Prostate gland (tissue), 2 donors: ENCODE measurements at regions not wholly inside any gene's neighbourhood (a gene's known extent, or its start where the extent isn't known, plus 50 kb on each side); places are given as distances from the start of the nearest gene placed in this dataset.

Experiments used
- DNase-seq: peaks from one replicate; pipeline ENCODE4 v3.0.0-alpha.2; 2019; ENCODE audit warnings: low spot score
- H3K27ac ChIP-seq, 2 donors: fragments of 200-600 bp; sonication (generic); 2 replicates each; pipeline ENCODE4 v1.5.1; 2017 to 2019
- H3K27me3 ChIP-seq: fragments of 200-600 bp; sonication (generic); replicated peaks from 2 replicates; pipeline ENCODE4 v1.5.1; 2019; ENCODE audit not compliant: insufficient read depth
- H3K36me3 ChIP-seq, 2 donors: fragments of 200-600 bp; sonication (generic); 1 replicate in 1 of 2; 2 replicates in 1 of 2; pipeline versions ENCODE4 v1.5.1 to v1.8.1; 2017 to 2019
- H3K4me1 ChIP-seq: fragments of 200-600 bp; sonication (generic); replicated peaks from 2 replicates; pipeline ENCODE4 v1.5.1; 2019
- H3K4me3 ChIP-seq, 2 donors: fragments of 200-600 bp; sonication (generic); 2 replicates each; pipeline ENCODE4 v1.5.1; 2017 to 2019
- H3K9me3 ChIP-seq: fragments of 200-600 bp; sonication (generic); 2 replicates; pipeline ENCODE4 v1.5.1; 2017
- POLR2A ChIP-seq: fragments of 450-650 bp; IDR thresholded peaks from one replicate; pipeline ENCODE4 v1.6.1; 2016; ENCODE audit warnings: antibody characterized with exemption, mild to moderate bottlenecking
- POLR2AphosphoS5 ChIP-seq: sonication (generic); formaldehyde crosslinking; IDR thresholded peaks from one replicate; pipeline ENCODE4 v1.6.1; 2017; ENCODE audit warnings: antibody characterized with exemption
- WGBS: methylation state at CpG from one replicate; pipeline ENCODE4 v1.1.5; 2018; 5-methylcytosine and 5-hydroxymethylcytosine counted together
- intact Hi-C: fragments of 100-400 bp; cut with DNase I; formaldehyde crosslinking; loops from one replicate; pipeline ENCODE4 v1.14.2; 2022
- TF ChIP-seq, protein P1 (sequence below), 4 experiments: fragments of 200-600 bp in 2 of 4; fragments of 450-650 bp in 2 of 4; sonication (generic) in 2 of 4; IDR thresholded peaks; 1 replicate in 3 of 4; 2 replicates in 1 of 4; pipeline ENCODE4 v1.5.1; 2016 to 2019; ENCODE audit warnings: antibody characterized with exemption in 4 of 4, mild to moderate bottlenecking in 2 of 4, moderate library complexity in 2 of 4

DNA sequence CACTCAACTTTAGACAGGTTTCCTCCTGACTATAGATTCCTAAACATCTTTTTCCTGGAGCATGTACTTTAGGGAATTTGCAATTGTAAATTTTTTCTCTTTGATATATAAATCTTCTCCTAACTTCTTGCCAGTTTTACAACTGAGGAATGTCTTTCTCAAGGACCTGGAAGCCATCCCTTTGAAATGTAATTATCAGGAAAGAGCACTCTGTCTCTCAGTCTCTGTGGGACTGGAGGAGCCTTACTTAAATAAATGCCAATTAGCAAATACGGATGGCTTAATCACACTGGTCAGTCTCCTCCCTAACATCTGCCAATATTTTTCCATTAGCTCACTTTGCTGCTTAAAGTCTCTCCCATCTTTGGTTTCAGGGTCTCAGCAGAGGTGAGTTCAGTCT lies 344.3 kb upstream of the ARRDC3 start:
- 19% methylated on average over 1 of the region's 1 CpG for WGBS
- intact Hi-C loops: no loop called here

DNA sequence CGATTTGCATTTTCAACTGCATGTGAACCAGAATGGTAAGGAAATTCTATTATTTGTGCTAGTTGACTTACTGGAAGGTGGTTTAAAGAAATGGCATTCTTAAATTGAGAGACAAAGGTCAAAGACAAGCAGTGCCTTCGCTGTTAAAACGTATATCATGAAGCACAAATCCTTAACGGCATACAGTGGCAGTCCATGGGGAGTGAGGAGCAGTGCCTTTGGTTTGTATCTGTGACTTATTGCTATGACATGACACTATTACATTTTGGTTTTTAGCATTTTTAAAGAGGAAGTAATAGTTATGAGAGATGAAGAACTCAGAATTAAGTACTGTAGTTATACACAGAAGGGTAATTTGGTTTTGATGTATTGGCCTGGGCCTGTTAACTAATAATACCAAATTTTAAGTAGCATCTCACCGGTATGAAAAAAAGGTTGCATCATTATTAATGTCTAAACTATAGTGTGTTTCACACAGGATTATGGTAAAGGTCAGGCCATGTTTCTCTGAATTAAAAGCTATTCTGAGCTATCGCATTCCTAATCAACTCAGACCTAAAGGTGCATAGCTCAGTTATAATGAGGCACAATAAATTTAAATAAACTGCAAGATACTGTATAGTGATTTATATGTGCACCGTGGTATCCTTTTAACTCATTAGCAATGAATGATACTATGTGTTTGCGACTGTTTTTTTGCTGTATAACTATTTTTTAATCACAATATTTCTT lies 339.8 kb upstream of the ARRDC3 start:
- no peaks in the 10 kb centered on the region for H3K27me3 ChIP-seq
- no peaks in the 10 kb centered on the region for H3K4me1 ChIP-seq
- H3K9me3 ChIP-seq: no peaks in the 10 kb centered on the region
- intact Hi-C loops: no loop called here
- H3K27ac ChIP-seq: no peak overlapping the region
- DNase-seq: no peak
- no peaks in the 10 kb centered on the region for H3K36me3 ChIP-seq
- no peak overlapping the region for H3K4me3 ChIP-seq
- 85% methylated on average over 8 of the region's 8 CpGs for WGBS
- TF ChIP-seq POLR2AphosphoS5 (no peak), POLR2A (no peak)
- TF ChIP-seq, protein P1, sequence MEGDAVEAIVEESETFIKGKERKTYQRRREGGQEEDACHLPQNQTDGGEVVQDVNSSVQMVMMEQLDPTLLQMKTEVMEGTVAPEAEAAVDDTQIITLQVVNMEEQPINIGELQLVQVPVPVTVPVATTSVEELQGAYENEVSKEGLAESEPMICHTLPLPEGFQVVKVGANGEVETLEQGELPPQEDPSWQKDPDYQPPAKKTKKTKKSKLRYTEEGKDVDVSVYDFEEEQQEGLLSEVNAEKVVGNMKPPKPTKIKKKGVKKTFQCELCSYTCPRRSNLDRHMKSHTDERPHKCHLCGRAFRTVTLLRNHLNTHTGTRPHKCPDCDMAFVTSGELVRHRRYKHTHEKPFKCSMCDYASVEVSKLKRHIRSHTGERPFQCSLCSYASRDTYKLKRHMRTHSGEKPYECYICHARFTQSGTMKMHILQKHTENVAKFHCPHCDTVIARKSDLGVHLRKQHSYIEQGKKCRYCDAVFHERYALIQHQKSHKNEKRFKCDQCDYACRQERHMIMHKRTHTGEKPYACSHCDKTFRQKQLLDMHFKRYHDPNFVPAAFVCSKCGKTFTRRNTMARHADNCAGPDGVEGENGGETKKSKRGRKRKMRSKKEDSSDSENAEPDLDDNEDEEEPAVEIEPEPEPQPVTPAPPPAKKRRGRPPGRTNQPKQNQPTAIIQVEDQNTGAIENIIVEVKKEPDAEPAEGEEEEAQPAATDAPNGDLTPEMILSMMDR (IDR thresholded peaks at IDR 0.05): no peak

More for the DNA sequence above, 344.3 kb upstream of the ARRDC3 start:
- no peak for DNase-seq
- Histone ChIP-seq H3K4me3 (no peak overlapping the region), H3K9me3 (no peaks in the 10 kb centered on the region), H3K27ac (no peak overlapping the region), H3K27me3 (no peaks in the 10 kb centered on the region), H3K4me1 (no peaks in the 10 kb centered on the region), H3K36me3 (no peaks in the 10 kb centered on the region)
- no peak for TF ChIP-seq POLR2A
- no peak for TF ChIP-seq POLR2AphosphoS5
- TF ChIP-seq, protein P1 (IDR thresholded peaks at IDR 0.05): no peak

DNA sequence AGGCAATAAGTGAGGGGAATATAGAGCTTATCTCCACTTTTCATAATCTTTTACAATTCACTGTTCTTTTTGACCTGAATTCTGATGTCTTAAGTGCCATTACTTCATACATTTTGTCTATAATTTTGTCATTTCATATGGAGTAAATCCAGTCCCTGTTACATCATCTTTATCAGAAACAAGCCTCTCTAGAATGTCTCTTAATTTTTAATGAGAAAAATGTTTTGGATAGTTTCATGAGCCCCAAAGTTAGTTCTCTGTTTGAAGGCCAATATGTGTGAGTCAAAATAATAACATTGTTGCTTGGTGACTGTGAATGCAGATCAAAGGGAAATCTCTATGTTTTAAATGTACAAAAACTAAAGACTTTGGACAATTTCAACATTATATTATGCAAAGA lies 329.6 kb upstream of the ARRDC3 start:
- no peaks in the 10 kb centered on the region for H3K9me3 ChIP-seq
- intact Hi-C loops: no loop called here

DNA sequence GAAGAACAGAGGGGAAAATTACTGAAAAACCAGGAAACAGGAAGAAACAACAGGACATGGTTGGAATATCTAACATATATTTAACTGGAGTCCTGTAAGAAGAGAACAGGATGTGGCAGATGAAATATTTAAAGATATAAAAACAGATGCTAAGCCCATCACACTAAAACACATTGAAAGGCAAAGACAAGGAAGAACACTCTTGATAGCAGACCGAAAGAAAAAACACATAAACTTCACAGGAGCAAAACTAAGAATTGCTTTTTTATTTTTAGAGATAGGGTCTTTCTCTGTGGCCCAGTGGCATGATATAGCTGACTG lies 324.4 kb upstream of the ARRDC3 start:
- no peak for DNase-seq
- TF ChIP-seq POLR2AphosphoS5: no peak
- no peak for TF ChIP-seq POLR2A
- TF ChIP-seq, protein P1 (IDR thresholded peaks at IDR 0.05): no peak
- WGBS: 92% methylated on average over 1 of the region's 1 CpG

More for the DNA sequence above, 329.6 kb upstream of the ARRDC3 start:
- TF ChIP-seq POLR2AphosphoS5 (no peak), POLR2A (no peak)
- no peaks in the 10 kb centered on the region for H3K27me3 ChIP-seq
- H3K4me1 ChIP-seq: no peaks in the 10 kb centered on the region
- DNase-seq: no peak
- H3K4me3 ChIP-seq: no peak overlapping the region
- no peak overlapping the region for H3K27ac ChIP-seq
- H3K36me3 ChIP-seq: no peaks in the 10 kb centered on the region

DNA sequence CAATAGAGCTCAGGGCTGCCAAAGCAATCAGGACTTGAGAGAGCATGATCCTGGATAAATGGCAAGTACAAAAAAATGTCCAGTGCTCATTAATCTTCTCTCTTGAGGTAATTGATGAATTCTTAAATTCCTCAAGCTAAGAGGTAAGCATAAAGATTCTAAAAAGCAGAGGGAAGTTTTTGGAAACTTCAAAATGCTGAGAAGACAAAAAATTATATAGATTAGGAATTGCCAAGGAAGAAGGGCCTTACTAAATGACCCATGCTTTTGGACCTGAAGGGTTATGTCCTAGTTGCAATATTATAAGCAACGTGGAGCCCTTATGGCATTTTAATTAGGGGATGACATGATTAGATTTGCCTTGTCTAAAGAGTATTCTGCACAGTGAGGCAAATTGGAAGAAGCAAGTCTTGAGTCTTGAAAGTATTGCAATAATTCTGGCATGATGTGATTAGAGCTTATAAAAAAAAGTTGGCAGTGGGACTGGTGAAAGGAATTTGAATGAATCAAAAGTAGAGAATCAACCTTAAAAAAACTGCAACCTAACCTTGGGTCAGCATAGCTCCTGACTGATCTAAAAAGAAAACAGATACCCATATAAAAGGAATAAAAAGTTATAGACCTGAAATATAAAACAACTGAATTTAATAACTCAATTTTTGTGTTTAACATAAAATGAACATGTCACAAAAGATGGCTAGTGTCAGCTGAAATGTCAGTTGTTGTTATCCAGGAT lies 323.8 kb upstream of the ARRDC3 start:
- 35% methylated on average over 1 of the region's 1 CpG for WGBS
- no peak overlapping the region for H3K27ac ChIP-seq
- TF ChIP-seq POLR2A (no peak), POLR2AphosphoS5 (no peak)
- TF ChIP-seq, protein P1 (IDR thresholded peaks at IDR 0.05): no peak
- H3K4me3 ChIP-seq: no peak overlapping the region
- intact Hi-C loops: no loop called here
- no peaks in the 10 kb centered on the region for H3K27me3 ChIP-seq
- no peak for DNase-seq
- H3K4me1 ChIP-seq: no peaks in the 10 kb centered on the region
- no peaks in the 10 kb centered on the region for H3K36me3 ChIP-seq
- H3K9me3 ChIP-seq: no peaks in the 10 kb centered on the region

More for the DNA sequence above, 324.4 kb upstream of the ARRDC3 start:
- no peak overlapping the region for H3K4me3 ChIP-seq
- no peaks in the 10 kb centered on the region for H3K27me3 ChIP-seq
- H3K36me3 ChIP-seq: no peaks in the 10 kb centered on the region
- intact Hi-C loops: no loop called here
- H3K27ac ChIP-seq: no peak overlapping the region
- no peaks in the 10 kb centered on the region for H3K9me3 ChIP-seq
- no peaks in the 10 kb centered on the region for H3K4me1 ChIP-seq
